ENCODE measurements at regions not wholly inside any gene's neighbourhood (a gene's known extent, or its start where the extent isn't known, plus 50 kb on each side); places are given as distances from the start of the nearest gene placed in this dataset.
"Not testable (repeated sequence)": the region's sequence is repeated elsewhere in the genome, so short reads cannot be mapped to it uniquely, and the experiment has no call there.

DNA sequence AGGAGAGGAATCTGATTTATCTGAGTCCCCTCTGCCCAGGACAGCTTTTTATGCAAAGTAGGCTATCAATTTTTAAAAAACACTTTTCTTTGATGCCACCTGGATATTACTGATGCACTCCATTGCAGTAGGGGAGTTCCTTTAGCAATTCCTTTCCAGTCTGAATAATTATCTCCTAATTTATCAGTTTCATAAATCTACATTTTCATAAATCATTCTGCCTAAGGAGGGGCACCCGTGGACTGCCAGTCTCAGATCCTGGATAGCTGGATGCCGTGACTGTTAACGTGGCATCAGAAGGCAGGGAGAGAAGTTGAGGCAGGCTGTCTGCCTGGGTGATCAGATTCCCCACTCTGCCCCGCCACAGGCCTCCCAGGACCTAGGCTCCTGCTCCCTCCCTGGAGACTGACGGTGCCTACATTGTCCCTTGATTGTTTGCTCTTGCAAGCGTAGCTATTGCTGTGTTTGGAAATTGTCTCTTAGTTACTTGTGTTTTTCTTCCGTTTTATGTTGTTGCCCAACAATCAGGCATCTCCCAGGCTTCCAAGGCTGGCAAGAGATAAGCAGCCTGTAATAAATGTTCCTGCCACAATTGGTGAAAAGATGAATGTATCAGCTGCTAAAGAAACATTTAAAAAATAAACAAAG is 75.2 kb downstream of the KATNIP start:
- 73 to 89% methylated on average over 2 to 5 of the region's 7 CpGs for WGBS, 2 experiments (ENCODE audit: insufficient coverage in 2 of 2)
- no peak overlapping the region for H3K4me3 ChIP-seq (ENCODE audit: extremely low read depth, insufficient read depth, low read length, poor library complexity, severe bottlenecking)
- H3K36me3 ChIP-seq (ENCODE audit: control insufficient read depth, insufficient read depth, low read length), result peaks cover 14% of the 10 kb centered on the region
- peaks cover 3% of the 10 kb centered on the region for H3K9me3 ChIP-seq (ENCODE audit: control insufficient read depth, low read length)
- no peaks in the 10 kb centered on the region for H3K4me1 ChIP-seq (ENCODE audit: control insufficient read depth, insufficient read depth, low read length, poor library complexity, severe bottlenecking)
- no peak overlapping the region for H3K27ac ChIP-seq (ENCODE audit: low read depth, low read length, severe bottlenecking)

DNA sequence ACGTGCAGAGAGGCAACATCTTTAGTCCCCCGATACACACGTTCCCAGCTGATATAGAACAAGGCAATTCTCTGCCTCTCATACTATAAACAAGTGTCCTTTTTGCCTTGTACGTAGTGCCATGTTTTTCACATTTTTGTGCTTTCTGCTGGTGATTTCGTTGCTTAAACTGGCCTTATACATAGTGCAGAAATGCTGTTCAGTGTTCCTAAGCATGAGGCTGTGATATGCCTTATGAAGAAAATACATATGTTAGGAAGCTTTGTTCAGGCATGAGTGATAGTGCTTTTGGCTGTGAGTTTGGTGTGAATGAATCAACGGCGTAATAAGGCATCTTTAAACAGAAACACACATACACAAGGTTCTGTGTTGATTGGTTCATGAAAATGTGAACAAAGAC is 77.2 kb downstream of the KATNIP start:
- 90 to 100% methylated on average over 3 to 5 of the region's 7 CpGs for WGBS, 2 experiments (ENCODE audit: insufficient coverage in 2 of 2)
- Histone ChIP-seq H3K9me3 (ENCODE audit: control insufficient read depth, low read length) (no peaks in the 10 kb centered on the region), H3K4me1 (ENCODE audit: control insufficient read depth, insufficient read depth, low read length, poor library complexity, severe bottlenecking) (no peaks in the 10 kb centered on the region), H3K36me3 (ENCODE audit: control insufficient read depth, insufficient read depth, low read length) (peaks cover 11% of the 10 kb centered on the region), H3K27ac (ENCODE audit: low read depth, low read length, severe bottlenecking) (no peak overlapping the region), H3K4me3 (ENCODE audit: extremely low read depth, insufficient read depth, low read length, poor library complexity, severe bottlenecking) (no peak overlapping the region)

DNA sequence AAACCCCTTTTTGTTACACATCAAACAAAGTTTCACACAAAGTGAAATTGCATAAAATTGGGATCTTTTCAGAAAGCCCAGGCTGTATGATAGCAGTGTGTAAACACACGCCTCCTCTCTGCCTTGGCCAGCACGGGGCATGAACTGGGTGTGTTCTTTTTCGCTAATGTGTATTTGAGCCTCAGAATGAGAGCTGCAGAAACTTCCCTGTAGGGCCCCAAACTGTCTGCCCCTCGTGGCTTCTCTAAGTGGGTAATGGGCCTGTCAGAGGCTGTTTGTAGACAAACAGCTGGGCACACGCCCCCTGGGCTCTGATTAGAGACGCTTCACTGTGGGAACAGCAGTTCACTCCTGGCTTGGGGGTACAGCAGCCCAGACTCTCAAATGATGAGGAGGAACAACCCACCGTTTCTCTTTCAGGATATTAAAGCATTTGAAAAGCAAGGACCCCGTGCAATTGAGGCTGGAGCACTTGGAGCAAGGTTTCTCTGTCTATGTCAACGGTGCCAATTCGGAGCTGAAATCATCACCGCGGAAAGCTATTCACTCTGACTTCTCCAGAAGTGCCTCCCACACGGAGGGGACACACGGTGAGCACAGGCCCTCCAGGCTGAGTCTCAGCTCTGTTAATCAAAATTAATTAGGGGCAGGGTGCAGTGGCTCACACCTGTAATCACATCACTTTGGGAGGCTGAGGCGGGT is 78.4 kb downstream of the KATNIP start:
- no peaks in the 10 kb centered on the region for H3K4me1 ChIP-seq (ENCODE audit: control insufficient read depth, insufficient read depth, low read length, poor library complexity, severe bottlenecking)
- WGBS, 2 experiments (ENCODE audit: insufficient coverage in 2 of 2), result 81 to 90% methylated on average over 10 to 14 of the region's 15 CpGs
- H3K27ac ChIP-seq (ENCODE audit: low read depth, low read length, severe bottlenecking), result no peak overlapping the region
- H3K9me3 ChIP-seq (ENCODE audit: control insufficient read depth, low read length), result no peaks in the 10 kb centered on the region
- no peak overlapping the region for H3K4me3 ChIP-seq (ENCODE audit: extremely low read depth, insufficient read depth, low read length, poor library complexity, severe bottlenecking)
- H3K36me3 ChIP-seq (ENCODE audit: control insufficient read depth, insufficient read depth, low read length), result peaks cover 6% of the 10 kb centered on the region

DNA sequence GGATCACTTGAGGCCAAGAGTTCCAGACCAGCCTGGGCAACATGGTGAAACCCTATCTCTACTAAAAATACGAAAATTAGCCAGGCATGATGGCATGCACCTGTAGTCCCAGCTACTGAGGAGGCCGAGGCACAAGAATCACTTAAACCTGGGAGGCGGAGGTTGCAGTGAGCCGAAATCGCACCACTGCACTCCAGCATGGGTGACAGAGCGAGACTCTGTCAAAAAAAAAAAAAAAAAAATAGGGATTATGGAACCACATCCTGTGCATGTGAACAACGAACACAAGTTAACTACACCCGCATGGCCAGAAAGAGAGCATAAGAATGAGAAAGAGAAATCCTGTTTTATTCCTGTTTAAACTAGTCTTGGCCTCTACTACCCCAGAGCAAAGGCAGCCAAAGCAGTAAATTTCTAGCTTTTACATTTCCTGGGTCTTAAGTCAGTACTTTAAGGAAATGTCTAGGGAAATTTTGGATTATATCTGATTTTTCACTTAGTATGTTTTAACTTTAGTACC is 79.1 kb downstream of the KATNIP start:
- 91 to 96% methylated on average over 5 to 6 of the region's 8 CpGs for WGBS, 2 experiments (ENCODE audit: insufficient coverage in 2 of 2)
- H3K9me3 ChIP-seq (ENCODE audit: control insufficient read depth, low read length); H3K4me3 ChIP-seq (ENCODE audit: extremely low read depth, insufficient read depth, low read length, poor library complexity, severe bottlenecking); H3K4me1 ChIP-seq (ENCODE audit: control insufficient read depth, insufficient read depth, low read length, poor library complexity, severe bottlenecking); H3K27ac ChIP-seq (ENCODE audit: low read depth, low read length, severe bottlenecking); H3K36me3 ChIP-seq (ENCODE audit: control insufficient read depth, insufficient read depth, low read length): not testable (repeated sequence)

DNA sequence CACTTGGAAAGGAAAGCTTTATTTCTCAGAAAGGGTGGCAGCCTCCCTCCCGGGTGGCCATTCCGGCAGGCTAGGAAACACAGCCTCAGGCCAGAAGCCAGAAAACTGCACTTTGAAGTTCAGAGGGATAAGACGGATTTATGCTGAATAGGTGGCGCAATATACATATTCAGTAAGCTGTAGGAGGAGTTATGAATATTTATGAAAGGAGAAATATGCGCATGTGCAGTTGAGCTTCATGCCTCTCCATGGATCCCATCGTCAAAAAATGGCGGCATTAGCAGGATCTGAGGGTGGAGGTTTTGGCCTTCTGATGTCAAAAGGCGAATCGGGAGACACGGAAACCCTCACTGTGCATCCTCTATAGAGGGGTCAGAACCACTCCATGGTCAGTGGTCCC is 82.3 kb downstream of the KATNIP start:
- Histone ChIP-seq H3K4me3 (ENCODE audit: extremely low read depth, insufficient read depth, low read length, poor library complexity, severe bottlenecking) (no peak overlapping the region), H3K9me3 (ENCODE audit: control insufficient read depth, low read length) (no peaks in the 10 kb centered on the region), H3K36me3 (ENCODE audit: control insufficient read depth, insufficient read depth, low read length) (peaks cover 11% of the 10 kb centered on the region), H3K27ac (ENCODE audit: low read depth, low read length, severe bottlenecking) (no peak overlapping the region), H3K4me1 (ENCODE audit: control insufficient read depth, insufficient read depth, low read length, poor library complexity, severe bottlenecking) (no peaks in the 10 kb centered on the region)
- 89 to 96% methylated on average over 6 to 9 of the region's 10 CpGs for WGBS, 2 experiments (ENCODE audit: insufficient coverage in 2 of 2)

DNA sequence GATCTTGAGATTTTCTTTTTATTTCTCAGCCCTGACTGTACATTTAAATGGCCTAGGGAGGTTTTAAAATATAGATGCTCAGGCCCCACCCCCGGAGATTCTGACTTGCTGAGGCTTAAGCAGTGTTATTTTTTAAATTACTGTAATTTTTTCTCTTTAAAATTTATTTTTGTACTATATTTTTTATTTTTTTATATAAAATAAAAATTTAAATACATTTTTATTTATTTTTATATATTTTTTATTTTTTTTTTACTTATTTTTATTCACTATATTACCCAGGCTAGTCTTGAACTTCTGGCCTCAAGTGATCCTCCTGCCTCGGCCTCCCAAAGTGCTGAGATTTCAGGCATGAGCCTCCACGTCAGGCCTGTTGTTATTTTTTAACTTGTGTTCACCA is 83.3 kb downstream of the KATNIP start:
- no CpG with 5 or more reads among the region's 3 CpGs for WGBS, 2 experiments (ENCODE audit: insufficient coverage in 2 of 2)

DNA sequence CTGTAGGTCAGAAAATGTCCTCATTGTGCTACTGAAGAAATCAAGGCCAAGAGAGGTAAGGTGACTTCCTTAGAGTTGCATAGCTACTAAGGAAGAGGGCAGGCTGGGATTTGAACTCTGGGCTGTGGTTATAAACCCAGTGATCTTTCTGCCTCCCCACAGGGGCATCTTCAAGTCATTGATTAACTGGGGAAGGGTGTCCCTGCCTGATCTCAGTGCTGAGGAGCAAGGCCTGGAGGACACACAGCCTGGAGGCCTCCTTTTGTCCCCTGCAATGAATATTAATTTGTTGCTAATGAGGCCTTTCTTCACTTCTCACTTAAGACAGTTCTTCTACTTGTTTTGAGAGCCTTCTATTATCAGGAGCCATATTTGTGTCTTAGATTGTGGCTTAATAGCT is 83.8 kb downstream of the KATNIP start:
- Histone ChIP-seq H3K4me3 (ENCODE audit: extremely low read depth, insufficient read depth, low read length, poor library complexity, severe bottlenecking) (no peak overlapping the region), H3K4me1 (ENCODE audit: control insufficient read depth, insufficient read depth, low read length, poor library complexity, severe bottlenecking) (no peaks in the 10 kb centered on the region), H3K36me3 (ENCODE audit: control insufficient read depth, insufficient read depth, low read length) (peaks cover 11% of the 10 kb centered on the region), H3K27ac (ENCODE audit: low read depth, low read length, severe bottlenecking) (no peak overlapping the region), H3K9me3 (ENCODE audit: control insufficient read depth, low read length) (no peaks in the 10 kb centered on the region)

More for the DNA sequence above, 83.3 kb downstream of the KATNIP start:
- Histone ChIP-seq H3K9me3 (ENCODE audit: control insufficient read depth, low read length) (no peaks in the 10 kb centered on the region), H3K36me3 (ENCODE audit: control insufficient read depth, insufficient read depth, low read length) (peaks cover 11% of the 10 kb centered on the region), H3K4me3 (ENCODE audit: extremely low read depth, insufficient read depth, low read length, poor library complexity, severe bottlenecking) (no peak overlapping the region), H3K4me1 (ENCODE audit: control insufficient read depth, insufficient read depth, low read length, poor library complexity, severe bottlenecking) (no peaks in the 10 kb centered on the region), H3K27ac (ENCODE audit: low read depth, low read length, severe bottlenecking) (no peak overlapping the region)

DNA sequence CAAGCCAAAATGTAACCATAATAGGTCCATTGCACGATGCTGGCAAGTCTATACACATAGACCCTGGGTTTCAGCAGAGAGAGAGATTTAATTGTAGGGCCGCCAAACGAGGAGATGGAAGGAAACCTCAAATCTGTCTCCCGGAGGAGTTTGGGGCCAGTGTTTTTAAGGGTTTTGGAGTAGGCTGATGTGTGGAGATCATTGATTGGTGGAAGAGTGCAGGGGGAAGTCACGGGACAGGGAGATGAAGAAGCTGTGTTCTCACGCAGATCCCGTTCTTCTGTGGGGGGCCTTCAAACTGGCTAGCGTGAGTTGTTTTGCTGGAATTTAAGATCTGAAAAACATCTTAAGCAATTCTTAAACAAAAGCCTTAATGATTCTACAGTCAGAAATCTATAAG is 84.8 kb downstream of the KATNIP start:
- Histone ChIP-seq H3K27ac (ENCODE audit: low read depth, low read length, severe bottlenecking) (no peak overlapping the region), H3K4me3 (ENCODE audit: extremely low read depth, insufficient read depth, low read length, poor library complexity, severe bottlenecking) (no peak overlapping the region), H3K4me1 (ENCODE audit: control insufficient read depth, insufficient read depth, low read length, poor library complexity, severe bottlenecking) (no peaks in the 10 kb centered on the region), H3K9me3 (ENCODE audit: control insufficient read depth, low read length) (no peaks in the 10 kb centered on the region), H3K36me3 (ENCODE audit: control insufficient read depth, insufficient read depth, low read length) (peaks cover 11% of the 10 kb centered on the region)
- 89 to 97% methylated on average over 6 to 7 of the region's 8 CpGs for WGBS, 2 experiments (ENCODE audit: insufficient coverage in 2 of 2)

DNA sequence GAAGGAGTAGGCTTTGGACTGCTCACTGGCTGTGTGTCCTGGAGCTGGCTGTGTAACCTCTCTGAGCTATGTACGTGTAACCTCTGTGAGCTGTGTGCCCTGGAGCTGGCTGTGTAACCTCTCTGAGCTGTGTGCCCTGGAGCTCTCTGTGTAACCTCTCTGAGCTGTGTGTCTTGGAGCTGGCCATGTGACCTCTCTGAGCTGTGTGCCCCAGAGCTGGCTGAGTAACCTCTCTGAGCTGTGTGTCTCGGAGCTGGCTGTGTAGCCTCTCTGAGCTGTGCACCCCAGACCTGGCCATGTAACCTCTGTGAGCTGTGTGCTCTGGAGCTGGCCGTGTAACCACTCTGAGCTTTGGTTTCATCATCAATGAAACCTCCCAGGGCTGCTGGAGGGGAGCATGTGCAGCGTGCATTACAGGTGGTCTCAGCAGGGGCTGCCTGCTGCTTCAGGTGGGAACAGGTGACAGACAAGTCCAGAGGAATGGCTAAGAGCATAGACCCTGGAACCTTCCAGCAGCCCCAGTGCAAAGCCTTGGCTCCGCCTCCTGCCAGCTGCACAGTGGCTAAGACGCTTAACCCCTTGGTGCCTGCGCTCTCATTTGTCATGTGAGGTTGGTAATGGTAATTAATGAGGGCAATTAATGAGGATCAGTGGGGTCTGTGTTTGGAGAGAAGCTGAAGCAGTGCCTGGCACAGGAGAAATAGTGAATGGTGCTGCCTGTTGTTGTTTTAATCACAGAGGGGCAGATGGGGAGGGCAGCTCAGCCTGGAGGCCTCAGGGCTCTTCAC is 86.7 kb downstream of the KATNIP start:
- H3K27ac ChIP-seq (ENCODE audit: low read depth, low read length, severe bottlenecking), result no peak overlapping the region

DNA sequence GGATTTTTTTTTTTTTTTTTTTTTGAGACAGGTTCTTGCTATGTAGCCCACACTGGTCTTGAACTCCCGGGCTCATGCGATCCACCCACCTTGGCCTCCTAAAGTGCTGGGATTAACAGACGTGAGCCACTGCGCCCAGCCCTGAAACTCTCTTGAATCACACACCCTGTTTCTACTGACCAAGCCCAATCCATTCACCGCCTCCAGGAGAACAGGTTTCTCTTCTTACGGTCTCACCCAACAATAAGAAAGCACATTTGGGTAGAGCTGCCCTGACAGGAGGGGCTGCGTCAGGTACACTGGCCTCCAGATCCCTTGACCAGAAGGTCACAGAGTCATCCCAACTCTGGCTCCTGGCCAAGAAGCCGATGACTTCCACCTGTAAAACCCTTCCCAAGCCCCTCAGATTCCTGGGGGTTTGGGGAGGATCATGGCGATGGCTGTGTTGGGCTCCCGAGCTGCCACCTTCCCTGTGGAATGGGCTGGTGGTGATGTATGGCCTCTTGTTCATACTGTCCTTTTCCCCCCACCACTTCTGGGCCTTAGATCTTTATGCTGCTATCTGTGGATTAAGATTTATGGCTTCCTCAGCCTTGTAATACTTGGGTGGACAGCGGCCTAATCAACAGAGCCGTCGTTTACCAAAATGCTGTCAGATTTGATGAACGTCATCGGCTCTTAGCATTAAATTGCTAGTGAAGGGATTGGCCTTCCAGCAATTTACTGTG is 89.1 kb downstream of the KATNIP start:
- 87 to 99% methylated on average over 7 to 11 of the region's 15 CpGs for WGBS, 2 experiments (ENCODE audit: insufficient coverage in 2 of 2)

More for the DNA sequence above, 86.7 kb downstream of the KATNIP start:
- H3K4me3 ChIP-seq (ENCODE audit: extremely low read depth, insufficient read depth, low read length, poor library complexity, severe bottlenecking), result no peak overlapping the region
- no peaks in the 10 kb centered on the region for H3K9me3 ChIP-seq (ENCODE audit: control insufficient read depth, low read length)
- peaks cover 11% of the 10 kb centered on the region for H3K36me3 ChIP-seq (ENCODE audit: control insufficient read depth, insufficient read depth, low read length)
- 79 to 87% methylated on average over 6 to 7 of the region's 7 CpGs for WGBS, 2 experiments (ENCODE audit: insufficient coverage in 2 of 2)
- H3K4me1 ChIP-seq (ENCODE audit: control insufficient read depth, insufficient read depth, low read length, poor library complexity, severe bottlenecking), result no peaks in the 10 kb centered on the region

More for the DNA sequence above, 89.1 kb downstream of the KATNIP start:
- Histone ChIP-seq H3K4me3 (ENCODE audit: extremely low read depth, insufficient read depth, low read length, poor library complexity, severe bottlenecking) (no peak overlapping the region), H3K9me3 (ENCODE audit: control insufficient read depth, low read length) (no peaks in the 10 kb centered on the region), H3K27ac (ENCODE audit: low read depth, low read length, severe bottlenecking) (no peak overlapping the region), H3K4me1 (ENCODE audit: control insufficient read depth, insufficient read depth, low read length, poor library complexity, severe bottlenecking) (no peaks in the 10 kb centered on the region), H3K36me3 (ENCODE audit: control insufficient read depth, insufficient read depth, low read length) (peaks cover 6% of the 10 kb centered on the region)
